Coronary artery (tissue), 2 donors: ENCODE measurements at regions not wholly inside any gene's neighbourhood (a gene's known extent, or its start where the extent isn't known, plus 50 kb on each side); places are given as distances from the start of the nearest gene placed in this dataset.

Experiments used
- DNase-seq: peaks from one replicate; pipeline ENCODE4 v3.0.0-alpha.2; 2017; ENCODE audit warnings: low spot score
- H3K27ac ChIP-seq, 2 donors: fragments of 200-600 bp; sonication (generic); one replicate each; pipeline ENCODE4 v1.5.1; 2016 to 2019
- H3K4me3 ChIP-seq: fragments of 200-600 bp; sonication (generic); 2 replicates; pipeline ENCODE4 v1.5.1; 2016; ENCODE audit warnings: mild to moderate bottlenecking, moderate library complexity
- CTCF ChIP-seq: fragments of 200-600 bp; sonication (generic); IDR thresholded peaks from one replicate; pipeline ENCODE4 v1.5.1; 2019; ENCODE audit warnings: antibody characterized with exemption

- DNase-seq: no peak
- no peak for TF ChIP-seq CTCF
- H3K4me3 ChIP-seq: no peak overlapping the region
- H3K27ac ChIP-seq: no peak overlapping the region
These were observed 270.9 kb downstream of the LMO4 start for GRCh38 chr1:87599569-87599968.

GRCh38 chr1:87600055-87600850 lies 271.6 kb downstream of the LMO4 start:
- no peak overlapping the region for H3K27ac ChIP-seq
- no peak for DNase-seq
- TF ChIP-seq CTCF: no peak
- no peak overlapping the region for H3K4me3 ChIP-seq

GRCh38 chr1:87600854-87601253 lies 272.2 kb downstream of the LMO4 start:
- no peak overlapping the region for H3K27ac ChIP-seq
- TF ChIP-seq CTCF: no peak
- DNase-seq: no peak
- no peak overlapping the region for H3K4me3 ChIP-seq

GRCh38 chr1:87603626-87604025 lies 274.9 kb downstream of the LMO4 start:
- Histone ChIP-seq H3K27ac (no peak overlapping the region), H3K4me3 (no peak overlapping the region)
- no peak for TF ChIP-seq CTCF
- no peak for DNase-seq

GRCh38 chr1:87612956-87613355 lies 284.3 kb downstream of the LMO4 start:
- DNase-seq: no peak
- H3K4me3 ChIP-seq: no peak overlapping the region
- TF ChIP-seq CTCF: no peak
- peak overlapping the region; percentile 43 to 52 for H3K27ac ChIP-seq

- Histone ChIP-seq H3K4me3 (no peak overlapping the region), H3K27ac (peak overlapping the region; percentile 28 to 52)
- TF ChIP-seq CTCF: no peak
- DNase-seq: no peak
These were observed 286.8 kb downstream of the LMO4 start for GRCh38 chr1:87615491-87615890.

GRCh38 chr1:87615901-87616300 lies 287.2 kb downstream of the LMO4 start:
- no peak overlapping the region for H3K4me3 ChIP-seq
- no peak for DNase-seq
- TF ChIP-seq CTCF: no peak
- peak overlapping the region; percentile 28 to 52 for H3K27ac ChIP-seq
